ENCODE measurements at regions not wholly inside any gene's neighbourhood (a gene's known extent, or its start where the extent isn't known, plus 50 kb on each side); places are given as distances from the start of the nearest gene placed in this dataset.

DNA sequence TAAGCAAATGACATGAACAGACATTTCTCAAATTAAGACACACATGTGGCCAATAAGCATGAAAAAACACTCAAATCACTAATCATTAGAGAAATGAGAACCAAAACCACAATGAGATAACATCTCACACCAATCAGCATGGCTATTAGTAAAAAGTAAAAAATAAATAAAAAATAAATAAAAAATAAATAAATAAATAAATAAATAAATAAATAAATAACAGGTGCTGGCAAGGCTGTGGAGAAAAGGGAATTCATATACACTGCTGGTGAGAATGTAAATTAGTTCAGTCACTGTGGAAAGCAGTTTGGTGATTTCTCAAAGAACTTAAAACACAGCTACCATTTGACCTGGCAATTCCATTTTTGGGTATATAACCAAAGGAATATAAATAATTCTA is 167.1 kb upstream of the CNKSR2 start:
- TF ChIP-seq, protein P1, sequence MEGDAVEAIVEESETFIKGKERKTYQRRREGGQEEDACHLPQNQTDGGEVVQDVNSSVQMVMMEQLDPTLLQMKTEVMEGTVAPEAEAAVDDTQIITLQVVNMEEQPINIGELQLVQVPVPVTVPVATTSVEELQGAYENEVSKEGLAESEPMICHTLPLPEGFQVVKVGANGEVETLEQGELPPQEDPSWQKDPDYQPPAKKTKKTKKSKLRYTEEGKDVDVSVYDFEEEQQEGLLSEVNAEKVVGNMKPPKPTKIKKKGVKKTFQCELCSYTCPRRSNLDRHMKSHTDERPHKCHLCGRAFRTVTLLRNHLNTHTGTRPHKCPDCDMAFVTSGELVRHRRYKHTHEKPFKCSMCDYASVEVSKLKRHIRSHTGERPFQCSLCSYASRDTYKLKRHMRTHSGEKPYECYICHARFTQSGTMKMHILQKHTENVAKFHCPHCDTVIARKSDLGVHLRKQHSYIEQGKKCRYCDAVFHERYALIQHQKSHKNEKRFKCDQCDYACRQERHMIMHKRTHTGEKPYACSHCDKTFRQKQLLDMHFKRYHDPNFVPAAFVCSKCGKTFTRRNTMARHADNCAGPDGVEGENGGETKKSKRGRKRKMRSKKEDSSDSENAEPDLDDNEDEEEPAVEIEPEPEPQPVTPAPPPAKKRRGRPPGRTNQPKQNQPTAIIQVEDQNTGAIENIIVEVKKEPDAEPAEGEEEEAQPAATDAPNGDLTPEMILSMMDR (tag by site-specific recombination; IDR thresholded peaks at IDR 0.05): no peak
- TF ChIP-seq ZNF707 (tag by site-specific recombination; IDR thresholded peaks at IDR 0.05): no peak
- TF ChIP-seq KLF16 (tag by site-specific recombination; IDR thresholded peaks at IDR 0.05): no peak
- TF ChIP-seq, protein P2, sequence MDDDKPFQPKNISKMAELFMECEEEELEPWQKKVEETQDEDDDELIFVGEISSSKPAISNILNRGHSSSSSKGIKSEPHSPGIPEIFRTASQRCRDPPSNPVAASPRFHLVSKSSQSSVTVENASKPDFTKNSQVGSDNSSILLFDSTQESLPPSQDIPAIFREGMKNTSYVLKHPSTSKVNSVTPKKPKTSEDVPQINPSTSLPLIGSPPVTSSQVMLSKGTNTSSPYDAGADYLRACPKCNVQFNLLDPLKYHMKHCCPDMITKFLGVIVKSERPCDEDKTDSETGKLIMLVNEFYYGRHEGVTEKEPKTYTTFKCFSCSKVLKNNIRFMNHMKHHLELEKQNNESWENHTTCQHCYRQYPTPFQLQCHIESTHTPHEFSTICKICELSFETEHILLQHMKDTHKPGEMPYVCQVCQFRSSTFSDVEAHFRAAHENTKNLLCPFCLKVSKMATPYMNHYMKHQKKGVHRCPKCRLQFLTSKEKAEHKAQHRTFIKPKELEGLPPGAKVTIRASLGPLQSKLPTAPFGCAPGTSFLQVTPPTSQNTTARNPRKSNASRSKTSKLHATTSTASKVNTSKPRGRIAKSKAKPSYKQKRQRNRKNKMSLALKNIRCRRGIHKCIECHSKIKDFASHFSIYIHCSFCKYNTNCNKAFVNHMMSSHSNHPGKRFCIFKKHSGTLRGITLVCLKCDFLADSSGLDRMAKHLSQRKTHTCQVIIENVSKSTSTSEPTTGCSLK (tag by site-specific recombination; IDR thresholded peaks at IDR 0.05): no peak
- no peak for TF ChIP-seq ZNF830 (tag by site-specific recombination; IDR thresholded peaks at IDR 0.05; ENCODE audit: low read depth)
- TF ChIP-seq ZNF248 (tag by site-specific recombination; IDR thresholded peaks at IDR 0.05): no peak

All from HEK293 (cell line).